VCaP (cell line): ENCODE measurements at regions not wholly inside any gene's neighbourhood (a gene's known extent, or its start where the extent isn't known, plus 50 kb on each side); places are given as distances from the start of the nearest gene placed in this dataset.
"Not testable (repeated sequence)": the region's sequence is repeated elsewhere in the genome, so short reads cannot be mapped to it uniquely, and the experiment has no call there.

Experiments used
- H3K27ac ChIP-seq: fragments of 450-650 bp; 2 replicates; pipeline ENCODE4 v1.5.1; 2017
- CTCF ChIP-seq: fragments of 450-650 bp; conservative IDR thresholded peaks from 2 replicates; pipeline ENCODE4 v1.5.1; 2017; ENCODE audit warnings: mild to moderate bottlenecking, moderate library complexity

- TF ChIP-seq CTCF = no peak
- H3K27ac ChIP-seq = no peak overlapping the region
These were observed 308.5 kb downstream of the MAN2A1 start for GRCh38 chr5:109998208-109998607.

- TF ChIP-seq CTCF = no peak
- H3K27ac ChIP-seq = no peak overlapping the region
These were observed 309.0 kb downstream of the MAN2A1 start for GRCh38 chr5:109998726-109999125.

GRCh38 chr5:110001648-110002047, 311.9 kb downstream of the MAN2A1 start:
- no peak overlapping the region for H3K27ac ChIP-seq
- TF ChIP-seq CTCF = no peak

GRCh38 chr5:110002652-110003051, 312.9 kb downstream of the MAN2A1 start:
- no peak overlapping the region for H3K27ac ChIP-seq
- TF ChIP-seq CTCF = no peak

GRCh38 chr5:110005907-110006562, 316.3 kb downstream of the MAN2A1 start:
- H3K27ac ChIP-seq = not testable (repeated sequence)

- no peak for TF ChIP-seq CTCF
- no peak overlapping the region for H3K27ac ChIP-seq
These were observed 317.4 kb downstream of the MAN2A1 start for GRCh38 chr5:110007101-110007500.

- H3K27ac ChIP-seq = no peak overlapping the region
- TF ChIP-seq CTCF = no peak
These were observed 318.4 kb downstream of the MAN2A1 start for GRCh38 chr5:110008131-110008530.

GRCh38 chr5:110012145-110012544, 322.4 kb downstream of the MAN2A1 start:
- H3K27ac ChIP-seq = no peak overlapping the region
- TF ChIP-seq CTCF = no peak
